ENCODE measurements at regions not wholly inside any gene's neighbourhood (a gene's known extent, or its start where the extent isn't known, plus 50 kb on each side); places are given as distances from the start of the nearest gene placed in this dataset.

DNA sequence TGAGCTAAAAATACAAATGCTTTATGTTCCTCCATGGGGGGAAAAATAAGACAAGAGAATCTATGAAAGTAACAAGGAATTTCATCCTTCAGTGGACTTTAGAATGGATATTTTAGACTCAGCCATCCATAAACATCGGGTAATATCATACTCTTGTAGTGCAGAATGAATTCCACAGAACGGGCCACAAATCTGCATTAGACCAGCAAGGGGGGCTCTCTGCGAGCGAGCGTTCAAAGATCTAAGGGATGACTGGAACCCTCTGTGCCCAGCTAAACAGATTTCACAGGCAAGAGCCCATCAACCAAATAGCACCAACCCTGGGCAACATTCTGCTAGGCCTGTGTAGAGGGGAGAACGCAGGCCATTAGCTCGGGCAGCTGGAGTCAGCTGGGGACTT, 537.9 kb upstream of the CDH11 start:
- no peak overlapping the region for H3K4me3 ChIP-seq (ENCODE audit: control insufficient read depth, low read depth, low read length)
- no peak for TF ChIP-seq CTCF (IDR thresholded peaks at IDR 0.05; ENCODE audit: control insufficient read depth, insufficient read depth, low read depth, low read length, missing control alignments)
- no peak for DNase-seq (ENCODE audit: low read depth)

GRCh38 chr16:65658787-65659220, 536.9 kb upstream of the CDH11 start:
- H3K4me3 ChIP-seq (ENCODE audit: control insufficient read depth, low read depth, low read length): no peak overlapping the region
- DNase-seq (ENCODE audit: low read depth): peak; percentile 27
- no peak for TF ChIP-seq CTCF (IDR thresholded peaks at IDR 0.05; ENCODE audit: control insufficient read depth, insufficient read depth, low read depth, low read length, missing control alignments)

GRCh38 chr16:65658349-65658748, 536.5 kb upstream of the CDH11 start:
- peak; percentile 8 for TF ChIP-seq CTCF (IDR thresholded peaks at IDR 0.05; ENCODE audit: control insufficient read depth, insufficient read depth, low read depth, low read length, missing control alignments)
- peak; percentile 71 for DNase-seq (ENCODE audit: low read depth)

GRCh38 chr16:65657556-65657955, 535.7 kb upstream of the CDH11 start:
- no peak overlapping the region for H3K4me3 ChIP-seq (ENCODE audit: control insufficient read depth, low read depth, low read length)
- TF ChIP-seq CTCF (IDR thresholded peaks at IDR 0.05; ENCODE audit: control insufficient read depth, insufficient read depth, low read depth, low read length, missing control alignments): no peak
- no peak for DNase-seq (ENCODE audit: low read depth)

More at GRCh38 chr16:65658349-65658748, 536.5 kb upstream of the CDH11 start:
- H3K4me3 ChIP-seq (ENCODE audit: control insufficient read depth, low read depth, low read length): no peak overlapping the region

DNA sequence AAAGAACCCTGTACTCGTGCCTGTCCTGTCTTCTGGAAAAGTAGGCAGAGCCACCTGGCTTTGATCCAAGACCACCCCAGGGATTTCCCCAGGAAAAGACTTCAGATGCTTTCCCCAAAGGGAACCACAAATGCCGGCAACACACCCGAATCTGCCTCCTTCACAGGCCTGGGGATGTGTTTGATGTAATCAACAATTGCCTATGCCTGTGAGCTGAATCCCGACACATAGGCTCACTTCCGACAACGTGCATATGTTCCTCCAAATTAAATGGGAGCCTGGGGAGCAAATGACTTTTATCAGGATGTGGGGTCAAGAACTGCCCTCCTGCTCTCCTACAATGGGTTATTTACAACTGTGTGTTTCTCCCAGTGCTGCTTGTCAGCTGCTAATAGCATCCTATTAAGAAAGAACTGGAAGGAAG, 535.2 kb upstream of the CDH11 start:
- no peak overlapping the region for H3K4me3 ChIP-seq (ENCODE audit: control insufficient read depth, low read depth, low read length)
- no peak for DNase-seq (ENCODE audit: low read depth)
- no peak for TF ChIP-seq CTCF (IDR thresholded peaks at IDR 0.05; ENCODE audit: control insufficient read depth, insufficient read depth, low read depth, low read length, missing control alignments)

DNA sequence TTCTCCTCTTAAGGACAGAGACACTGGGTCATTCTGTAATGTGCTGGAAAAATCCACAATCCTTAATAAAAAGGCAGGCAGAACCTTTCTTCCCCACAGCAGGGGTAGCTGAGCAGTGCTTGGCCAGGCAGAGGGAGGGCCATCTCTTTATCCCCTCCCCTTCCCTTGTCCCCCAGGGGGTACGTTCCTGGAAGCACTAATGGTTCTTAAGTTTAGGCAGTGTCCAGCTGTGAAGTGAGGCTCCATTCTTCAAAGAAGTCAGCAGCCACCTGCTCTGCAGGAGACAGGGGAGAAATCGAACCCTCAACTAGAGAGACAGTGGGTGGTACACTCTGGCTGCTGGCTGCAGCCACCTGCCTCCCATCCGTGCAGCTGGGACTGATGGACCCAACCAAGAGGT, 533.9 kb upstream of the CDH11 start:
- DNase-seq (ENCODE audit: low read depth): no peak
- TF ChIP-seq CTCF (IDR thresholded peaks at IDR 0.05; ENCODE audit: control insufficient read depth, insufficient read depth, low read depth, low read length, missing control alignments): no peak
- H3K4me3 ChIP-seq (ENCODE audit: control insufficient read depth, low read depth, low read length): no peak overlapping the region

DNA sequence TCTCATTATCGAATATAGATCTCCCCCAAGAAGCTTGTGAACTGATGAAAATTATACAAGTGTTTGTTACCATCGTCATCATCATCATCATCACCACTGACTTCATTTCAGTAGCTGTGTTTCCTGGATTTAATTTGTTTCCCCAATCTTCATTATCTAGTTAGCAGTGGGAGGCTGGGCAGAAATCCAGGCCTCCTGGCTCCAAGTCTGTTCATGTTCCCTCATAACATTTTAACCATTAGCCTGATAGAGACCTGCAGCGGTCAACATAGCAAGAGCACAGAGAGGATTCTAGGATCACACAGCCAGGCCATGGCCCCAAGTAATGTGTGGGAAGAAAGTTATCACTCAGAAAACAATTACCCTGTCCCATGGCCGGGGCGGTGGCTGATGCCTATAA, 526.2 kb upstream of the CDH11 start:
- no peak for DNase-seq (ENCODE audit: low read depth)
- TF ChIP-seq CTCF (IDR thresholded peaks at IDR 0.05; ENCODE audit: control insufficient read depth, insufficient read depth, low read depth, low read length, missing control alignments): no peak
- no peak overlapping the region for H3K4me3 ChIP-seq (ENCODE audit: control insufficient read depth, low read depth, low read length)

Measured in AG09309 (cell line).